HG03280 (cell line): ENCODE measurements at regions not wholly inside any gene's neighbourhood (a gene's known extent, or its start where the extent isn't known, plus 50 kb on each side); places are given as distances from the start of the nearest gene placed in this dataset.
"Not testable (repeated sequence)": the region's sequence is repeated elsewhere in the genome, so short reads cannot be mapped to it uniquely, and the experiment has no call there.

Experiments
- ATAC-seq: cut with Tn5 transposase; IDR thresholded peaks from one replicate; pipeline ENCODE4 v1.9.1; 2021; ENCODE audit warnings: mild to moderate bottlenecking, moderate library complexity; ENCODE audit not compliant: unreplicated experiment

DNA sequence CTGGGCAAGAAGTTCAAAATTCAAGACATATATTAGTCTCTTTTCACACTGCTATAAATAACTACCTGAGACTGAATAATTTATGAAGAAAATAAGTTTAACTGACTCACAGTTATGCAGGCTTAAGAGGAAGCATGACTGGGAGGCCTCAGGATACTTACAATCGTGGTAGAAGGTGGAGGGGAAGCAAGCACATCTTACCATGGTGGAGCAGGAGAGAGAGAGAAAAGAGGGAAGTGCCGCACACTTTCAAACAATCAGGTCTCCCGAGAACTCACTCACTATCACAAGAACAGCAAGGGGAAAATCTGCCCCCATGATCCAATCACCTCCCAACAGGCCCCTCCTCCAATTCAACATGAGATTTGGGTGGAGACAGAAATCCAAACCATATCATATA is 273.3 kb upstream of the RASGEF1B start:
- no peak for ATAC-seq

GRCh38 chr4:81743731-81744435 is 272.2 kb upstream of the RASGEF1B start:
- ATAC-seq = no peak

DNA sequence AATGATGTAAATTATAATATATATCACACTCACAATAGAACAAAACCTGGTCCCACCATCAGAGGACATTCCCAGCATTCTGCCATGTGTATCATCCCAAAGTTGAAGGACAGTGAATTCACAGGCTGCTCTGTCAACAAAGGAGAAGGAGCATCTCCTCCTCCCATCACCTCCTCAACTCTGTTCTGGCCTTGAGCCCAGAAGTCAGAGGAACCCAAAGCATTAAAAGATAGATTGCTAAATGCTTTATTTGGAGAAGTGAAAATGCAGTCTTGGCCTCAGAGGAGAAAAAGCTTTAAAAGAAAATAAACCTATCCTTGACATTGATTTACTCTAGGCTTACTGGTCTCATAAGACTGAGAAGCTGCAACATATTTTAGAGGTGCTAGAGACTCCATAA is 268.8 kb upstream of the RASGEF1B start:
- no peak for ATAC-seq

GRCh38 chr4:81738891-81739290 is 267.2 kb upstream of the RASGEF1B start:
- no peak for ATAC-seq

- no peak for ATAC-seq
Observed at GRCh38 chr4:81737865-81738559, 266.3 kb upstream of the RASGEF1B start.

GRCh38 chr4:81736324-81736723 is 264.6 kb upstream of the RASGEF1B start:
- ATAC-seq = no peak

DNA sequence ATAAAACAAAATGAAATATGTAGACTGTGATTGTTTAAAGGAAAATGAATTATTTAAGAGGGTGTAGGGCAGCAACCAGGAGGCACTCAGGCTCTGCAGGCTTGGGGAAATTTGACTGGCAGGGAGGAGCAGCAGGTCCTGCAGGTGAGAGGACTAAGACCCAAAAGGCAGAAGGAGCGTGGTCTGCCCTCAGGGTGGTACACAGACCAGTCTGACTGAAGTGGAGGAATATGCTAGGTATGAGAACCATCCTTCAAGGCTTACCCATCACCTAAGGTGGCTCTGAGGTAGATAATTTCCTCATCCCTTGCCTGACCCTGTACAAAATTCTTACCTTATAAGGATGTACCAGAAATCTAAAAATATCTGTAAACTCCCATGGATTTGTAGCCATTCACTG is 261.3 kb upstream of the RASGEF1B start:
- ATAC-seq = no peak

- peak; percentile 98 for ATAC-seq
Observed at GRCh38 chr4:81724925-81725329, 253.2 kb upstream of the RASGEF1B start.

GRCh38 chr4:81723927-81724587 is 252.3 kb upstream of the RASGEF1B start:
- no peak for ATAC-seq

DNA sequence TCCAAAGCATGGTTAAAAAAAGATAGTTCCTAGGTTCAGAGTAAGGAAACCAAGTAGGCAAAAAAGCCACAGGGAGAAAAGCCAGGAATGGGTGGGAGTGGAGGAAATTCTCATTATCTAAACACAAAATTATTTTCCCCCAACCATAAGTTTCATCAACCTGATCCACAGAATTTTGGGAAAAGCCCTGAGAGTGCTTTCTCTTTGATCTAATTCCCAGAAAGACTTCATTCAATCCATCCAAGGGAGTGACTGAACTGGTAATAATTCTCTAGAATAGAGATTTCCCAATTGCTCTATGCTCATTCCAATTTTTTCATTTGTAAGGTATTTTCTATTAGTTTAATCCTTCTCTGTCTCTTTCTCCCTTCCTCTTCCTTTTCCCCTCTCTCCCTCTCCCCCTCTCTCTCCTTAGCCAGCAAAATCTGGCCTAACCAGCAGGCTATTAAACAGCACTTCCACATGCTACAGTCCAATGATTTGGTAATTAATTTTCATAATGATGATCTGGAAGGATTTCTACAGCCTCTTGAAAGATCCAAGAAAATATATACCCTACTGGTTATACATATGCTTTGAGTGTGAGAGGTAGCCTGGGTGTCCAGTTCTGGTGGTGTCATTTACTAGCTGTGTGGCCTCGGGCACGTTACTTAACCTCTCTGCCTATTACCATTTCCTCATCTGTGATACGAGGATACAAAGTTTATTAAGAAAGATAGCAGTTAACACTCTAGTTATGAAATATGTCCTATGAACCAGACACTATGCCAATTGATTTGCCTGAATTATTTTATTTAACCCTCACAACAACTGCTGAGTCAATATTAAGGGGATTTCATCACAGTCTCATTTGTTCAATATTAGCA is 251.5 kb upstream of the RASGEF1B start:
- no peak for ATAC-seq

- no peak for ATAC-seq
Observed at GRCh38 chr4:81722290-81722851, 250.7 kb upstream of the RASGEF1B start.

- no peak for ATAC-seq
Observed at GRCh38 chr4:81715757-81716156, 244.1 kb upstream of the RASGEF1B start.

GRCh38 chr4:81715357-81715756 is 243.7 kb upstream of the RASGEF1B start:
- ATAC-seq = not testable (repeated sequence)

DNA sequence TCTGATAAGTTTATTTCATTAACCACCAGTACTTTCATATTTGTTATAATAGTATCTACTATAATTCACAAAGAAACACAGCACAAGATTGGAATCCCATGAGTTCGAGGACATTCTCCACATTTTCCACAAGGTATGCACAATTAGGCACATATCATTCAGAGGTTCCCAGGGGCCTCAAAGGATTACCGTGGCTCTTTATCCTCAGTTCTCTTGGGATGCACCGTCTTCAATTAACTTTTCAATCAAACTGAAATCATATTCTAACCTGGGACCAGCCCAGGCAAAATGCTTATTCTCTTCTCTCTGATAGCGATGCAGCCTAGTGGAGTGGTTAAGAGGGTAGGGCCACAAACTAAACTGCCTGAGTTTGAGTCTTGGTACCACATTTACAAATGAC is 242.6 kb upstream of the RASGEF1B start:
- ATAC-seq = no peak

DNA sequence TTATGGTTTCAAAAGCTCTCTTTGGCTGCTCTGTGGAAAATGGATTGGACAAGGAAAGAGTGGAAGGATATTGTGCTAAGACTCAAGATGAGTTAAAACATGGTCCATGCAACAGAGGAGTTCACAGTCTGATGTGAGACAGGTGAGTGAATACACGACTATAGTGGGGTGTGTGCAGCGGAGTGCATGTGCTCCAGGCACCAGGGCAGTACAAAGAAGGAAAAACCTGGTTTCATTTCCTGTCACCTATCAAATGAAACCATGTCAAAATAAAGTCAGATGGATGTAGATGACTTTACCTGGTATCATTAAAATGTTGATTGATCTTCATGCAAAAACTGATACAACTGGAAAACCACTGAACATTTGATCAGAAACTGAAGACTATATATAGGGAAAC is 241.0 kb upstream of the RASGEF1B start:
- ATAC-seq = no peak

- no peak for ATAC-seq
Observed at GRCh38 chr4:81704461-81704860, 232.8 kb upstream of the RASGEF1B start.

GRCh38 chr4:81700189-81700588 is 228.5 kb upstream of the RASGEF1B start:
- no peak for ATAC-seq

- no peak for ATAC-seq
Observed at GRCh38 chr4:81698538-81699296, 227.0 kb upstream of the RASGEF1B start.

GRCh38 chr4:81694176-81694913 is 222.6 kb upstream of the RASGEF1B start:
- ATAC-seq = no peak
